Left ventricle myocardium inferior (tissue), 1 donor: ENCODE measurements at regions not wholly inside any gene's neighbourhood (a gene's known extent, or its start where the extent isn't known, plus 50 kb on each side); places are given as distances from the start of the nearest gene placed in this dataset.
A peak's percentile ranks its signal among the peaks of the same experiment; 100 is the strongest.

Experiments used
- DNase-seq: peaks from one replicate; pipeline ENCODE4 v3.0.0-alpha.2; 2020
- H3K27ac ChIP-seq: fragments of 200-600 bp; replicated peaks from 2 replicates; pipeline ENCODE4 v1.8.0; 2021
- H3K27me3 ChIP-seq: fragments of 200-600 bp; 2 replicates; pipeline ENCODE4 v1.8.0; 2021; ENCODE audit warnings: low read depth
- H3K36me3 ChIP-seq: fragments of 200-600 bp; 2 replicates; pipeline ENCODE4 v1.8.0; 2021
- H3K4me1 ChIP-seq: fragments of 200-600 bp; 2 replicates; pipeline ENCODE4 v1.8.0; 2021
- H3K4me3 ChIP-seq: fragments of 200-600 bp; 2 replicates; pipeline ENCODE4 v1.8.0; 2021; ENCODE audit warnings: mild to moderate bottlenecking, moderate library complexity
- H3K9me3 ChIP-seq: fragments of 200-600 bp; replicated peaks from 2 replicates; pipeline ENCODE4 v1.8.0; 2021
- intact Hi-C: fragments of 100-400 bp; cut with micrococcal nuclease; formaldehyde crosslinking; loops from one replicate; pipeline ENCODE4 v1.11.0; 2022
- TF ChIP-seq, protein P1 (sequence below): fragments of 200-600 bp; IDR thresholded peaks from 2 replicates; pipeline ENCODE4 v1.8.0; 2021; ENCODE audit warnings: antibody characterized with exemption, mild to moderate bottlenecking, borderline replicate concordance
- donor health status: DM: no; HTN: yes; CAD: no; lungs with severe emphysema.

DNA sequence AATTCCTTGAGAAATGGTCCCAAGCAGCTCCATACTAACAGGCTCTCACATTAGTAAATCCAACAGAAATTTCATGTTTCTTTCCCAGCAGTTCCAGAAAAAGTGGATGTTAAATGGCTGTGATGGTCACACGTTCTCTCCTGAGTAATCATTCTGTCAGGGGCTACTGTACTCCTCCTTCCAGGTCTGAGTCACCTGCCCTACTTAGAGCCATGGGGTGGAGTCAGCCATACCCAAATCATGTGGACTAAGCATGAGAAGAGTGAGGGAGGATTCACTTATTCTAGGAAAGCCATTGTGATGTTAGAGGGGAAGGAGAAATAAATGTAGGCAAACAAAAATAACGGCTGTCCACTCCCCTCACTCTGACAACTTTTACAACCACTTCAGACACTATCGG is 547.2 kb downstream of the CSNK1G3 start:
- H3K27me3 ChIP-seq: no peaks in the 10 kb centered on the region
- no peak for DNase-seq
- intact Hi-C loops: no loop called here

DNA sequence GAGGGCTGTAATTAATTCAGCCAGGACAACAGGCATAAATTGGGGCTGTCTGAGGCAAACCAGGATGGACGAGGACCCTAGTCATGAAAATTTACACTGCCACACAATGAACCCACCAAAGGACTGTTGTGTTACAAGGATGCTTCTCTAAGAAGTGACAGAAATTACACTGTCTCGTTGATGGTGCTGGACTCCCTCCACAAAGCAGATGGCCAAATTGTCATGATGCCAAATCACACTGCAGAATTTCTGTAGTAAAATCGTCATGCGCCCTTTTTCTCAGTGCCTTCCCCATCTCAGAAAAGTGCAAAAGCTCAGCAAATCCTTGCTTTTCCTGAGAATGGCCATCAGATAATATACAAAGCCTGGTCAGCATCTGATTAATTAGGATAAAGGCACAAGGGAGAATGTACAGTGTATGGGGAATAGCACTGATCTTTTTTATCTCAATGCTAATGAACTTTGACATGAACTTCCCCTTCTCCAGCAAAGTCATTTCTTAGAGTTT is 545.8 kb downstream of the CSNK1G3 start:
- no peak for DNase-seq
- no peaks in the 10 kb centered on the region for H3K36me3 ChIP-seq
- TF ChIP-seq, protein P1, sequence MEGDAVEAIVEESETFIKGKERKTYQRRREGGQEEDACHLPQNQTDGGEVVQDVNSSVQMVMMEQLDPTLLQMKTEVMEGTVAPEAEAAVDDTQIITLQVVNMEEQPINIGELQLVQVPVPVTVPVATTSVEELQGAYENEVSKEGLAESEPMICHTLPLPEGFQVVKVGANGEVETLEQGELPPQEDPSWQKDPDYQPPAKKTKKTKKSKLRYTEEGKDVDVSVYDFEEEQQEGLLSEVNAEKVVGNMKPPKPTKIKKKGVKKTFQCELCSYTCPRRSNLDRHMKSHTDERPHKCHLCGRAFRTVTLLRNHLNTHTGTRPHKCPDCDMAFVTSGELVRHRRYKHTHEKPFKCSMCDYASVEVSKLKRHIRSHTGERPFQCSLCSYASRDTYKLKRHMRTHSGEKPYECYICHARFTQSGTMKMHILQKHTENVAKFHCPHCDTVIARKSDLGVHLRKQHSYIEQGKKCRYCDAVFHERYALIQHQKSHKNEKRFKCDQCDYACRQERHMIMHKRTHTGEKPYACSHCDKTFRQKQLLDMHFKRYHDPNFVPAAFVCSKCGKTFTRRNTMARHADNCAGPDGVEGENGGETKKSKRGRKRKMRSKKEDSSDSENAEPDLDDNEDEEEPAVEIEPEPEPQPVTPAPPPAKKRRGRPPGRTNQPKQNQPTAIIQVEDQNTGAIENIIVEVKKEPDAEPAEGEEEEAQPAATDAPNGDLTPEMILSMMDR: no peak
- intact Hi-C loops: no loop called here
- no peaks in the 10 kb centered on the region for H3K9me3 ChIP-seq
- peak overlapping the region; percentile 41 for H3K4me3 ChIP-seq
- H3K27me3 ChIP-seq: no peaks in the 10 kb centered on the region
- no peak overlapping the region for H3K27ac ChIP-seq
- peaks cover 18% of the 10 kb centered on the region for H3K4me1 ChIP-seq

More for the DNA sequence above, 547.2 kb downstream of the CSNK1G3 start:
- Histone ChIP-seq H3K4me3 (no peak overlapping the region), H3K36me3 (no peaks in the 10 kb centered on the region), H3K9me3 (no peaks in the 10 kb centered on the region), H3K27ac (no peak overlapping the region), H3K4me1 (peaks cover 18% of the 10 kb centered on the region)
- TF ChIP-seq, protein P1: no peak

DNA sequence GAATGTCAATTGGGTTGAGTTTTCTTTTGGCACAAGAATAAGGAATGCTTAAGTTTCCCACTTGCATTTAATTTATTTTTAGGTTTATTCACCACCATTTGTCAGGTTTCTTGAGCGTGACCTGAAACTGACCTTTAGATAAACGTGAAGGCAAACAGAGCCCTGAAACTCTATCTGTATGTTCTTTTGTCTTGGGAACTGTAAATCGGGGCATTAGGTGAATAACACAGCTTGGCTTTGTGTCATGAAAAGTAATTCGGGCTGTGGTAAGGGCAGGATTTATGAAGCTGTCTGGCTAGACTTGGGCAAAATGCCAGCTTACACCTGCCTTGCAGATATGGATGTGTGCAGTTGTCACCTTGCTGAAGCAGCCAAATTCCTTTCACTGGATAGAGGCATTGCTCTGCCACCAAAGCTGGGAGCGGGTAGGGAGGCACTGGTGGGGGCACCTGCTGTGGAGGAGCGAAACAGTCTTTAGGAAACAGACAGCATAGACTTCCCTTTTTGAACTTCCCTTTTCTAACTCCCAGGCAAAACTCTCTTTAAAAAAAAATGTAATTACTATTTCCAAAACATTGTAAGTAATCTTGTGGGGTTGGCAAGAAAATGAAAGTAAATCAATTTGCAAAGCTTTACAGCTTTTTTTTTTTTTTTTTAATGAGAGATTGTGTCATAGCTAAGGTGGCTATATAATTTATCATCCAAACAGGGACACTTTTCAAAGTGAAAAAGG is 545.2 kb downstream of the CSNK1G3 start:
- Histone ChIP-seq H3K9me3 (no peaks in the 10 kb centered on the region), H3K4me3 (peak overlapping the region; percentile 41), H3K4me1 (peaks cover 18% of the 10 kb centered on the region), H3K36me3 (no peaks in the 10 kb centered on the region), H3K27ac (no peak overlapping the region), H3K27me3 (no peaks in the 10 kb centered on the region)
- TF ChIP-seq, protein P1: no peak
- peak; percentile 19 for DNase-seq
- intact Hi-C loops: no loop called here

DNA sequence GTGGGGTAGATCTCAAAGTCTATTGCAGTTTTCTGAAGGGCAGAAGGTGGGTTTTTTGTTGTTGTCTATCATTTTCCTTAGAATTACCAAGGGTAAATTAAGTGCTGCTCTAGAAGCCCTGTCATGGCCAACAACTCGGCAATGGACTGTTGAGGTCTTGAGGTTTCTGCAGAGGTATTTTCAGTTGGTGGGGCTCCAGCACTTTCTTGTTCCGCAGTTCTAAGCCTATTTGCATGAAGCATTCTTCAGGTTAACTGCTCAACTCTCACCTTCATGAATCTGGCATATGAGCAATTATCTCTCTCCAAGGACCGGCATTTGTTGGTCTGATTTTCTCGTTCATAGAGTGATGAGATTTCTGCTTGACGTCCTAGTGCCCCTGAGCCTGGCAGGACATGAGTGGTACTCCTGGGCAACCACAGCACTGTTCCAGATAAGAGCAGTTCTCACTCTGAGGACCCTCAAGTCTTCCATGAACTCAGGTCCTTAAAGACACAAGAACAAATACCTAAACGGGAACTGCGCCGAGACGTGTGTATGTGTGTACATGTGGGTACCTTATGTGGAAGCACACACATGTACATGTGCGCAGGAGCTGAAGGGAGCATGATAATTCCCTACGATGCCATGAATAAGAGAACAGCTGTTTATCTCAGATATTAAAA is 544.5 kb downstream of the CSNK1G3 start:
- no peaks in the 10 kb centered on the region for H3K9me3 ChIP-seq
- no peaks in the 10 kb centered on the region for H3K27me3 ChIP-seq
- no peak overlapping the region for H3K4me3 ChIP-seq
- H3K36me3 ChIP-seq: no peaks in the 10 kb centered on the region
- DNase-seq: no peak
- intact Hi-C loops: no loop called here
- TF ChIP-seq, protein P1: no peak
- H3K27ac ChIP-seq: no peak overlapping the region
- H3K4me1 ChIP-seq: peaks cover 18% of the 10 kb centered on the region

DNA sequence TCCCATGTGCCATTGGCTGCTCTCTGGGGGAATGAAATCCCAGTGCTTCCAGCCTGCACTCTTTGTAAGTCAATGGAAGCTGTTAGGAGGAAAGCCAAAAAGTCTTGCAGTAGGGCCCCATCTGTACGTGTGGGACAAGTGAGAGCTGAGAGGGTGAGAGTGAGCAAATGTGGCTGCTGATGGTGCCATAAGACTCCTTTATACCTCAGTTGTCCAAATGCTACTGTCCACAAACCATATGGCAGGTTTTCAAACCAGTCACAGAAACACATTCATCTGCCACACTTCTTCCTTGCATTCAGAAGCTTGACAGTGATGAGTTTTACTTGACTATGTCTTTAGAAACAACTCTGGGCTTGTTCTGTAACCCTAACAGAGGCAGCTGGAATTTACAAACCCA is 543.8 kb downstream of the CSNK1G3 start:
- no peaks in the 10 kb centered on the region for H3K36me3 ChIP-seq
- no peak overlapping the region for H3K4me3 ChIP-seq
- no peak overlapping the region for H3K27ac ChIP-seq
- peaks cover 18% of the 10 kb centered on the region for H3K4me1 ChIP-seq
- intact Hi-C loops: no loop called here
- H3K27me3 ChIP-seq: no peaks in the 10 kb centered on the region
- TF ChIP-seq, protein P1: no peak
- no peak for DNase-seq
- no peaks in the 10 kb centered on the region for H3K9me3 ChIP-seq
